Stomach smooth muscle (tissue), 2 donors: ENCODE measurements at regions not wholly inside any gene's neighbourhood (a gene's known extent, or its start where the extent isn't known, plus 50 kb on each side); places are given as distances from the start of the nearest gene placed in this dataset.

Experiments used
- H3K27ac ChIP-seq: one replicate; pipeline ENCODE4 v1.7.0; 2013; ENCODE audit warnings: mild to moderate bottlenecking, low read length, inconsistent platforms
- H3K27me3 ChIP-seq, 2 donors: one replicate each; pipeline ENCODE4 v1.7.0; 2013; ENCODE audit warnings: low read length in 2 of 2; ENCODE audit not compliant: insufficient read depth in 2 of 2, control insufficient read depth in 1 of 2
- H3K36me3 ChIP-seq, 2 donors: one replicate each; pipeline ENCODE4 v1.7.0; 2013; ENCODE audit warnings: low read length in 2 of 2; ENCODE audit not compliant: control insufficient read depth in 2 of 2, insufficient read depth in 2 of 2
- H3K4me1 ChIP-seq: one replicate; pipeline ENCODE4 v1.7.0; 2013; ENCODE audit warnings: low read length; ENCODE audit not compliant: control insufficient read depth, insufficient read depth
- H3K4me3 ChIP-seq, 2 donors: one replicate each; pipeline ENCODE4 v1.7.0; 2013; ENCODE audit warnings: low read length in 2 of 2
- H3K9ac ChIP-seq, 2 donors: one replicate each; pipeline ENCODE4 v1.7.0; 2013; ENCODE audit warnings: low read length in 2 of 2, mild to moderate bottlenecking in 1 of 2
- H3K9me3 ChIP-seq, 2 donors: one replicate each; pipeline ENCODE4 v1.7.0; 2013; ENCODE audit warnings: low read length in 2 of 2; ENCODE audit not compliant: control insufficient read depth in 2 of 2
- donor health status: healthy.
- donor health status: Pancreatic carcinoma.

GRCh38 chr11:71192629-71193028 lies 59.7 kb downstream of the SHANK2 start:
- H3K27me3 ChIP-seq = no peaks in the 10 kb centered on the region
- H3K36me3 ChIP-seq = no peaks in the 10 kb centered on the region
- H3K4me1 ChIP-seq = no peaks in the 10 kb centered on the region
- H3K27ac ChIP-seq = no peak overlapping the region
- H3K9me3 ChIP-seq = no peaks in the 10 kb centered on the region
- H3K4me3 ChIP-seq = no peak overlapping the region
- no peak overlapping the region for H3K9ac ChIP-seq

- H3K9me3 ChIP-seq = no peaks in the 10 kb centered on the region
- no peak overlapping the region for H3K9ac ChIP-seq
- H3K36me3 ChIP-seq = no peaks in the 10 kb centered on the region
- H3K4me1 ChIP-seq = no peaks in the 10 kb centered on the region
- H3K27me3 ChIP-seq = peaks cover 0 to 2% of the 10 kb centered on the region in 2 donors
- H3K4me3 ChIP-seq = no peak overlapping the region
- no peak overlapping the region for H3K27ac ChIP-seq
Observed at GRCh38 chr11:71191201-71191600, 61.2 kb downstream of the SHANK2 start.

GRCh38 chr11:71190551-71190950 lies 61.8 kb downstream of the SHANK2 start:
- peaks cover 0 to 2% of the 10 kb centered on the region in 2 donors for H3K27me3 ChIP-seq
- H3K4me1 ChIP-seq = no peaks in the 10 kb centered on the region

GRCh38 chr11:71189768-71190315 lies 62.5 kb downstream of the SHANK2 start:
- Histone ChIP-seq H3K4me3 (no peak overlapping the region), H3K9ac (no peak overlapping the region), H3K9me3 (no peaks in the 10 kb centered on the region), H3K27ac (no peak overlapping the region), H3K36me3 (no peaks in the 10 kb centered on the region), H3K4me1 (no peaks in the 10 kb centered on the region), H3K27me3 (peaks cover 0 to 2% of the 10 kb centered on the region in 2 donors)

More at GRCh38 chr11:71190551-71190950, 61.8 kb downstream of the SHANK2 start:
- Histone ChIP-seq H3K4me3 (no peak overlapping the region), H3K9ac (no peak overlapping the region), H3K9me3 (no peaks in the 10 kb centered on the region), H3K36me3 (no peaks in the 10 kb centered on the region), H3K27ac (no peak overlapping the region)

- Histone ChIP-seq H3K36me3 (no peaks in the 10 kb centered on the region), H3K4me1 (no peaks in the 10 kb centered on the region), H3K4me3 (no peak overlapping the region), H3K9me3 (no peaks in the 10 kb centered on the region), H3K27me3 (peaks cover 0 to 2% of the 10 kb centered on the region in 2 donors), H3K9ac (no peak overlapping the region), H3K27ac (no peak overlapping the region)
Observed at GRCh38 chr11:71188886-71189767, 63.2 kb downstream of the SHANK2 start.

- H3K4me3 ChIP-seq = no peak overlapping the region
- H3K27ac ChIP-seq = no peak overlapping the region
Observed at GRCh38 chr11:71188073-71188472, 64.3 kb downstream of the SHANK2 start.

GRCh38 chr11:71186806-71187205 lies 65.6 kb downstream of the SHANK2 start:
- no peak overlapping the region for H3K9ac ChIP-seq
- H3K27ac ChIP-seq = no peak overlapping the region
- H3K4me3 ChIP-seq = no peak overlapping the region
- peaks cover 0 to 2% of the 10 kb centered on the region in 2 donors for H3K27me3 ChIP-seq
- H3K9me3 ChIP-seq = no peaks in the 10 kb centered on the region
- no peaks in the 10 kb centered on the region for H3K4me1 ChIP-seq
- H3K36me3 ChIP-seq = no peaks in the 10 kb centered on the region

More at GRCh38 chr11:71188073-71188472, 64.3 kb downstream of the SHANK2 start:
- H3K4me1 ChIP-seq = no peaks in the 10 kb centered on the region
- peaks cover 0 to 2% of the 10 kb centered on the region in 2 donors for H3K27me3 ChIP-seq
- no peak overlapping the region for H3K9ac ChIP-seq
- H3K36me3 ChIP-seq = no peaks in the 10 kb centered on the region
- H3K9me3 ChIP-seq = no peaks in the 10 kb centered on the region

- no peak overlapping the region for H3K27ac ChIP-seq
- H3K4me3 ChIP-seq = no peak overlapping the region
- H3K4me1 ChIP-seq = no peaks in the 10 kb centered on the region
- H3K36me3 ChIP-seq = no peaks in the 10 kb centered on the region
- no peak overlapping the region for H3K9ac ChIP-seq
- no peaks in the 10 kb centered on the region for H3K9me3 ChIP-seq
- peaks cover 0 to 2% of the 10 kb centered on the region in 2 donors for H3K27me3 ChIP-seq
Observed at GRCh38 chr11:71185411-71185810, 67.0 kb downstream of the SHANK2 start.

- Histone ChIP-seq H3K36me3 (no peaks in the 10 kb centered on the region), H3K9me3 (no peaks in the 10 kb centered on the region), H3K4me1 (no peaks in the 10 kb centered on the region), H3K4me3 (no peak overlapping the region), H3K27me3 (peaks cover 0 to 2% of the 10 kb centered on the region in 2 donors), H3K9ac (no peak overlapping the region), H3K27ac (no peak overlapping the region)
Observed at GRCh38 chr11:71184421-71185210, 67.8 kb downstream of the SHANK2 start.

- no peak overlapping the region for H3K4me3 ChIP-seq
- peaks cover 0 to 2% of the 10 kb centered on the region in 2 donors for H3K27me3 ChIP-seq
- no peak overlapping the region for H3K27ac ChIP-seq
- no peaks in the 10 kb centered on the region for H3K9me3 ChIP-seq
- no peak overlapping the region for H3K9ac ChIP-seq
- no peaks in the 10 kb centered on the region for H3K4me1 ChIP-seq
- H3K36me3 ChIP-seq = no peaks in the 10 kb centered on the region
Observed at GRCh38 chr11:71183878-71184277, 68.5 kb downstream of the SHANK2 start.
